Glutamatergic neuron (in vitro differentiated cells): ENCODE measurements at regions not wholly inside any gene's neighbourhood (a gene's known extent, or its start where the extent isn't known, plus 50 kb on each side); places are given as distances from the start of the nearest gene placed in this dataset.

Experiments used
- DNase-seq: peaks from one replicate; pipeline ENCODE4 v3.0.0; 2022
- H3K27ac Mint-ChIP-seq: one replicate; pipeline ENCODE4 v1.8.0; 2020; ENCODE audit warnings: mild to moderate bottlenecking, mixed read lengths, inconsistent platforms; ENCODE audit not compliant: unreplicated experiment
- H3K27me3 Mint-ChIP-seq: one replicate; pipeline ENCODE4 v1.8.0; 2020; ENCODE audit warnings: mild to moderate bottlenecking, moderate library complexity, mixed read lengths, inconsistent platforms; ENCODE audit not compliant: unreplicated experiment
- H3K36me3 Mint-ChIP-seq: one replicate; pipeline ENCODE4 v1.8.0; 2020; ENCODE audit warnings: mild to moderate bottlenecking, mixed read lengths, inconsistent platforms; ENCODE audit not compliant: unreplicated experiment
- H3K4me1 Mint-ChIP-seq: one replicate; pipeline ENCODE4 v1.8.0; 2020; ENCODE audit warnings: mild to moderate bottlenecking, low read depth, mixed read lengths, inconsistent platforms; ENCODE audit not compliant: unreplicated experiment
- H3K4me3 Mint-ChIP-seq: one replicate; pipeline ENCODE4 v1.8.0; 2020; ENCODE audit warnings: mild to moderate bottlenecking, mixed read lengths, inconsistent platforms; ENCODE audit not compliant: unreplicated experiment
- H3K9me3 Mint-ChIP-seq: one replicate; pipeline ENCODE4 v1.8.0; 2020; ENCODE audit warnings: mild to moderate bottlenecking, moderate library complexity, mixed read lengths, inconsistent platforms; ENCODE audit not compliant: unreplicated experiment
- CTCF ChIP-seq: fragments of 200-600 bp; sonication (generic); IDR thresholded peaks from one replicate; pipeline ENCODE4 v1.5.0; 2021; ENCODE audit not compliant: partially characterized antibody, unreplicated experiment

- H3K36me3 Mint-ChIP-seq = no peaks in the 10 kb centered on the region
- TF ChIP-seq CTCF = no peak
- no peaks in the 10 kb centered on the region for H3K27me3 Mint-ChIP-seq
- H3K9me3 Mint-ChIP-seq = peaks cover 1% of the 10 kb centered on the region
- H3K27ac Mint-ChIP-seq = no peak overlapping the region
- no peak for DNase-seq
- H3K4me3 Mint-ChIP-seq = no peak overlapping the region
- peaks cover 1% of the 10 kb centered on the region for H3K4me1 Mint-ChIP-seq
These were observed 209.4 kb upstream of the DPH6 start for GRCh38 chr15:35755237-35755802.

GRCh38 chr15:35756623-35757022 lies 210.7 kb upstream of the DPH6 start:
- TF ChIP-seq CTCF = no peak
- peaks cover 1% of the 10 kb centered on the region for H3K4me1 Mint-ChIP-seq
- DNase-seq = no peak
- no peak overlapping the region for H3K4me3 Mint-ChIP-seq
- no peak overlapping the region for H3K27ac Mint-ChIP-seq
- no peaks in the 10 kb centered on the region for H3K36me3 Mint-ChIP-seq
- H3K9me3 Mint-ChIP-seq = peaks cover 3% of the 10 kb centered on the region
- H3K27me3 Mint-ChIP-seq = no peaks in the 10 kb centered on the region

GRCh38 chr15:35757361-35757760 lies 211.4 kb upstream of the DPH6 start:
- Mint-ChIP-seq H3K27me3 (no peaks in the 10 kb centered on the region), H3K27ac (no peak overlapping the region), H3K9me3 (peaks cover 3% of the 10 kb centered on the region), H3K36me3 (no peaks in the 10 kb centered on the region), H3K4me1 (peaks cover 1% of the 10 kb centered on the region), H3K4me3 (no peak overlapping the region)
- no peak for DNase-seq
- TF ChIP-seq CTCF = no peak

- Mint-ChIP-seq H3K27ac (no peak overlapping the region), H3K4me3 (no peak overlapping the region), H3K27me3 (no peaks in the 10 kb centered on the region), H3K4me1 (peaks cover 1% of the 10 kb centered on the region), H3K9me3 (peaks cover 3% of the 10 kb centered on the region), H3K36me3 (no peaks in the 10 kb centered on the region)
- TF ChIP-seq CTCF = no peak
- no peak for DNase-seq
These were observed 211.8 kb upstream of the DPH6 start for GRCh38 chr15:35757765-35758164.

- H3K27ac Mint-ChIP-seq = no peak overlapping the region
- H3K4me1 Mint-ChIP-seq = no peaks in the 10 kb centered on the region
- H3K27me3 Mint-ChIP-seq = no peaks in the 10 kb centered on the region
- H3K36me3 Mint-ChIP-seq = no peaks in the 10 kb centered on the region
- H3K9me3 Mint-ChIP-seq = peaks cover 2% of the 10 kb centered on the region
- DNase-seq = no peak
- TF ChIP-seq CTCF = no peak
- no peak overlapping the region for H3K4me3 Mint-ChIP-seq
These were observed 218.9 kb upstream of the DPH6 start for GRCh38 chr15:35764661-35765519.
